Activated CD4-positive, CD25-positive, alpha-beta regulatory T cell (primary cell): ENCODE measurements at regions not wholly inside any gene's neighbourhood (a gene's known extent, or its start where the extent isn't known, plus 50 kb on each side); places are given as distances from the start of the nearest gene placed in this dataset.
"Not testable (repeated sequence)": the region's sequence is repeated elsewhere in the genome, so short reads cannot be mapped to it uniquely, and the experiment has no call there.

Source experiments
- DNase-seq, 4 experiments: peaks; one replicate each; lab custom pipeline; 2025; lab: John Stamatoyannopoulos, UW

GRCh38 chr17:77796176-77796860 lies 162.2 kb upstream of the TNRC6C start:
- DNase-seq = no peak

GRCh38 chr17:77798031-77798430 lies 160.5 kb upstream of the TNRC6C start:
- no peak for DNase-seq

GRCh38 chr17:77798481-77798880 lies 160.0 kb upstream of the TNRC6C start:
- DNase-seq = no peak

- no peak for DNase-seq
These were observed 157.7 kb upstream of the TNRC6C start for GRCh38 chr17:77800816-77801215.

- DNase-seq = no peak
These were observed 156.8 kb upstream of the TNRC6C start for GRCh38 chr17:77801545-77802332.

- DNase-seq = no peak
These were observed 156.2 kb upstream of the TNRC6C start for GRCh38 chr17:77802333-77802615.

- no peak for DNase-seq
These were observed 155.7 kb upstream of the TNRC6C start for GRCh38 chr17:77802811-77803220.

GRCh38 chr17:77803726-77804125 lies 154.8 kb upstream of the TNRC6C start:
- DNase-seq = no peak

- DNase-seq = no peak
These were observed 153.6 kb upstream of the TNRC6C start for GRCh38 chr17:77804796-77805426.

GRCh38 chr17:77805970-77806369 lies 152.5 kb upstream of the TNRC6C start:
- not testable (repeated sequence) for DNase-seq

GRCh38 chr17:77807051-77807745 lies 151.3 kb upstream of the TNRC6C start:
- DNase-seq = no peak

- DNase-seq = no peak
These were observed 150.6 kb upstream of the TNRC6C start for GRCh38 chr17:77807746-77808441.

GRCh38 chr17:77808686-77809425 lies 149.6 kb upstream of the TNRC6C start:
- no peak for DNase-seq

GRCh38 chr17:77809814-77810213 lies 148.7 kb upstream of the TNRC6C start:
- no peak for DNase-seq

GRCh38 chr17:77810536-77810935 lies 148.0 kb upstream of the TNRC6C start:
- no peak for DNase-seq

GRCh38 chr17:77811521-77811920 lies 147.0 kb upstream of the TNRC6C start:
- no peak for DNase-seq

- no peak for DNase-seq
These were observed 144.3 kb upstream of the TNRC6C start for GRCh38 chr17:77814091-77814772.

- no peak for DNase-seq
These were observed 143.2 kb upstream of the TNRC6C start for GRCh38 chr17:77815127-77815905.

- no peak for DNase-seq
These were observed 140.6 kb upstream of the TNRC6C start for GRCh38 chr17:77817953-77818352.

GRCh38 chr17:77819497-77819896 lies 139.0 kb upstream of the TNRC6C start:
- DNase-seq = no peak
